Sigmoid colon (tissue), 4 donors: ENCODE measurements at regions not wholly inside any gene's neighbourhood (a gene's known extent, or its start where the extent isn't known, plus 50 kb on each side); places are given as distances from the start of the nearest gene placed in this dataset.

Source experiments
- CTCF ChIP-seq, 4 experiments: fragments of 450-650 bp in 3 of 4; fragments of 200-600 bp in 1 of 4; IDR thresholded peaks; one replicate each; pipeline ENCODE4 v1.5.1; 2016 to 2019; ENCODE audit warnings: antibody characterized with exemption in 4 of 4, mild to moderate bottlenecking in 3 of 4, moderate library complexity in 2 of 4
- EP300 ChIP-seq, 4 donors: sonication (generic); formaldehyde crosslinking; IDR thresholded peaks; one replicate each; pipeline ENCODE4 v1.6.1; 2017; ENCODE audit warnings: antibody characterized with exemption in 4 of 4
- POLR2AphosphoS5 ChIP-seq, 4 donors: sonication (generic); formaldehyde crosslinking; IDR thresholded peaks; one replicate each; pipeline ENCODE4 v1.6.1; 2017; ENCODE audit warnings: antibody characterized with exemption in 4 of 4

- TF ChIP-seq CTCF (IDR thresholded peaks at IDR 0.05) (no peak), POLR2AphosphoS5 (IDR thresholded peaks at IDR 0.05) (no peak), EP300 (IDR thresholded peaks at IDR 0.05) (no peak)
These were observed 497.5 kb downstream of the TNS1 start for GRCh38 chr2:217505303-217505702.
